ENCODE measurements at regions not wholly inside any gene's neighbourhood (a gene's known extent, or its start where the extent isn't known, plus 50 kb on each side); places are given as distances from the start of the nearest gene placed in this dataset.

DNA sequence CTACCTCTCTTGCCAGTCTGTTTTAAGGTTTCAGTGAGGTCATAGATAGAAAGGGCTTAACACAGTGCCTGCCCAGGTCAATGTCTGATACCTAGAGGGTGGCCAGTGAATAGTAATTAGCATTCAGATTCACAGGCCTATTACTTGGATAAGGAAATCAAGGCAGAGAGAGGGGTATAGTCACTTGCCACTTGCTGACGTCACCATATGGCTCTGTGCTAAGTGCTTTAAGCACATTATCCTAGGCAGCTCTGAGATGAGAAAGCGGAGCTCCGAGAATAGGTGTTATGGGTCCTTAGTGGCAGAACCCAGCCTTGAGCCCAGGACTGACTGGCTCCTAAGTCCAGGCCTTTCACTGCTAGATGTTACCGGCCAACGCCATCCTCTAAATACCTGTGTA, 51.5 kb upstream of the DAB1 start:
- DNase-seq (ENCODE audit: insufficient read length) (no peak), FAIRE-seq (no peak)

DNA sequence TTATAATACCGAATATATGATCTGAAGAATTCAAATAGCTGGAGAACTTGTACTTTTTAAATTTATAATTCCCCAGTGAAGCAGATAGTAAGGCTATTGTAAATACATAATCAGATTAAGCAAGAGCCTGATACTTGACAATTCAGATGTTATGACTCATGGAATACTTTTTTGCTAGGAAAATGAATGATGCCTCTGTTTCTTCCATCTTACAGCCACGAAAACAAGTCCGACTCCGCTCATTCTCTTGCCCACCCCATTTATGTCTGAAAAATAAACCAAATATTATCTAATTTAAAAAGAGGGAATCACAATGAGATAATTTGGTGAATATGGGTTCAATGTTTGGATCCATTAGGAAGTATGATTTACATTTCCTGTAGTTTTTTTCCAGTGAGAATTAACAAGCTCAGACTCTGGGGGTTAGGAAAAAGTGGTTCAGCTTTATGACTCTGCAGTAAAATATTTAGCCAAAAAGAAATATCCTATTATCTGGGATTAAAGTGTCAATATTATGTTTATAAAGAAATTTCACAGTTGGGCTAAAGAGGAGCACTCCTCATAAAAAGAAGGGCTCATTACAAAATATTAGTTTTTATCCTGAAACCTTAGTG, 50.4 kb upstream of the DAB1 start:
- FAIRE-seq (no peak), DNase-seq (ENCODE audit: insufficient read length) (no peak)
- no peak for TF ChIP-seq POLR2AphosphoS5 (IDR thresholded peaks at IDR 0.05; ENCODE audit: low read depth, low read length)
- TF ChIP-seq TAF1 (IDR thresholded peaks at IDR 0.05; ENCODE audit: borderline replicate concordance, low read depth, low read length) = no peak
- no peak for TF ChIP-seq POLR2A (IDR thresholded peaks at IDR 0.05; ENCODE audit: low read depth, low read length)

More for the DNA sequence above, 51.5 kb upstream of the DAB1 start:
- no peak for TF ChIP-seq POLR2AphosphoS5 (IDR thresholded peaks at IDR 0.05; ENCODE audit: low read depth, low read length)
- TF ChIP-seq TAF1 (IDR thresholded peaks at IDR 0.05; ENCODE audit: borderline replicate concordance, low read depth, low read length) = no peak
- no peak for TF ChIP-seq POLR2A (IDR thresholded peaks at IDR 0.05; ENCODE audit: low read depth, low read length)
